Caco-2 (cell line): ENCODE measurements at regions not wholly inside any gene's neighbourhood (a gene's known extent, or its start where the extent isn't known, plus 50 kb on each side); places are given as distances from the start of the nearest gene placed in this dataset.

Source experiments
- BruUV-seq: library from RNA; stranded (reverse); fragments of 400-500 nt; replicated peaks from 2 replicates; lab custom pipeline; 2021; lab: Mats Ljungman, UMichigan
- CTCF ChIA-PET: fragments of 300-600 bp; sonication (Branson Sonifier 250); formaldehyde crosslinking; loops from one replicate; lab custom pipeline; 2022; ENCODE audit warnings: antibody characterized with exemption; lab: Charles Lee
- POLR2A ChIA-PET: fragments of 300-600 bp; sonication (Branson Sonifier 250); formaldehyde crosslinking; loops from one replicate; lab custom pipeline; 2022; ENCODE audit warnings: antibody characterized with exemption; lab: Charles Lee
- DNase-seq, 2 experiments: peaks; one replicate each; pipeline versions ENCODE4 v3.0.0 to v3.0.0-alpha.2; 2020 to 2022
- H3K27me3 ChIP-seq: replicated peaks from 2 replicates; pipeline ENCODE4 v1.6.0; 2011; ENCODE audit warnings: low read length; ENCODE audit not compliant: control insufficient read depth, insufficient read depth
- H3K36me3 ChIP-seq: 2 replicates; pipeline ENCODE4 v1.5.1; 2011; ENCODE audit warnings: low read length; ENCODE audit not compliant: control insufficient read depth, insufficient read depth
- H3K4me1 ChIP-seq: fragments of 250-450 bp; sonication (Bioruptor Pico); 2 replicates; pipeline ENCODE4 v1.5.1; 2020; ENCODE audit warnings: mild to moderate bottlenecking
- H3K4me3 ChIP-seq: 2 replicates; pipeline ENCODE4 v1.5.1; 2011; ENCODE audit warnings: low read depth, mild to moderate bottlenecking, control low read depth, low read length
- H3K9me3 ChIP-seq: fragments of 250-450 bp; sonication (Bioruptor Pico); 2 replicates; pipeline ENCODE4 v1.5.1; 2020; ENCODE audit warnings: mild to moderate bottlenecking, moderate library complexity
- H3K27ac Mint-ChIP-seq: one replicate; pipeline ENCODE4 v1.8.0; 2022; ENCODE audit warnings: mixed read lengths; ENCODE audit not compliant: unreplicated experiment
- H3K27me3 Mint-ChIP-seq: one replicate; pipeline ENCODE4 v1.8.0; 2022; ENCODE audit warnings: mixed read lengths; ENCODE audit not compliant: insufficient read depth, unreplicated experiment
- H3K36me3 Mint-ChIP-seq: one replicate; pipeline ENCODE4 v1.8.0; 2022; ENCODE audit warnings: mild to moderate bottlenecking, mixed read lengths; ENCODE audit not compliant: insufficient read depth, unreplicated experiment
- H3K4me1 Mint-ChIP-seq: one replicate; pipeline ENCODE4 v1.8.0; 2022; ENCODE audit warnings: low read depth, mixed read lengths; ENCODE audit not compliant: unreplicated experiment
- H3K4me3 Mint-ChIP-seq: one replicate; pipeline ENCODE4 v1.8.0; 2022; ENCODE audit warnings: mild to moderate bottlenecking, moderate library complexity, mixed read lengths; ENCODE audit not compliant: unreplicated experiment
- H3K9me3 Mint-ChIP-seq: one replicate; pipeline ENCODE4 v1.8.0; 2022; ENCODE audit warnings: mixed read lengths; ENCODE audit not compliant: unreplicated experiment
- intact Hi-C: fragments of 100-400 bp; cut with micrococcal nuclease; formaldehyde crosslinking; loops from one replicate; pipeline ENCODE4 v1.10.0; 2022; ENCODE audit not compliant: unreplicated experiment
- TF ChIP-seq, protein P1 (sequence below), 2 experiments: fragments of 200-600 bp in 1 of 2; IDR thresholded peaks; 1 replicate in 1 of 2; 2 replicates in 1 of 2; pipeline versions ENCODE4 v1.5.1 to v1.8.0; 2011 to 2022; ENCODE audit warnings: antibody characterized with exemption in 1 of 2, control low read depth in 1 of 2, inconsistent platforms in 1 of 2, low read depth in 1 of 2, low read length in 1 of 2, mild to moderate bottlenecking in 1 of 2, moderate library complexity in 1 of 2; ENCODE audit not compliant: insufficient read depth in 1 of 2, severe bottlenecking in 1 of 2, unreplicated experiment in 1 of 2

DNA sequence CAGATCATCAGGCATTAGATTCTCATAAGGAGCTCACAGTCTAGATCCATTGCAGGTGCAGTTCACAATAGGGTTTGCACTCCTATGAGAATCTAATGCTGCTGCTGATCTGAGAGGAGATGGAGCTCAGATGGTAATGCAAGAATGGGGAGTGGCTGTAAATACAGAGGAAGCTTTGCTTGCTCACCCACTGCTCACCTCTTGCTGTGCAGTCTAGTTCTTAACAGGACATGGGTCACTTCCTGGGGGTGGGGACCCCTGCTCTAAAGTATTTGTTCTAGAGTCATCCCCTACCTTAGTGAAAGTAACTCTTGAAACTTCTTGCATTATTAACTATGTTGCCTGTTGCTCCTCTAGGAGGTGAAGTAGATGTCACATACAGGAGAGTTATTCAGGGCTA lies 171.3 kb upstream of the PARD3B start:
- ChIA-PET POLR2A (no interaction called here), CTCF (no interaction called here)
- TF ChIP-seq, protein P1, sequence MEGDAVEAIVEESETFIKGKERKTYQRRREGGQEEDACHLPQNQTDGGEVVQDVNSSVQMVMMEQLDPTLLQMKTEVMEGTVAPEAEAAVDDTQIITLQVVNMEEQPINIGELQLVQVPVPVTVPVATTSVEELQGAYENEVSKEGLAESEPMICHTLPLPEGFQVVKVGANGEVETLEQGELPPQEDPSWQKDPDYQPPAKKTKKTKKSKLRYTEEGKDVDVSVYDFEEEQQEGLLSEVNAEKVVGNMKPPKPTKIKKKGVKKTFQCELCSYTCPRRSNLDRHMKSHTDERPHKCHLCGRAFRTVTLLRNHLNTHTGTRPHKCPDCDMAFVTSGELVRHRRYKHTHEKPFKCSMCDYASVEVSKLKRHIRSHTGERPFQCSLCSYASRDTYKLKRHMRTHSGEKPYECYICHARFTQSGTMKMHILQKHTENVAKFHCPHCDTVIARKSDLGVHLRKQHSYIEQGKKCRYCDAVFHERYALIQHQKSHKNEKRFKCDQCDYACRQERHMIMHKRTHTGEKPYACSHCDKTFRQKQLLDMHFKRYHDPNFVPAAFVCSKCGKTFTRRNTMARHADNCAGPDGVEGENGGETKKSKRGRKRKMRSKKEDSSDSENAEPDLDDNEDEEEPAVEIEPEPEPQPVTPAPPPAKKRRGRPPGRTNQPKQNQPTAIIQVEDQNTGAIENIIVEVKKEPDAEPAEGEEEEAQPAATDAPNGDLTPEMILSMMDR (IDR thresholded peaks at IDR 0.05; ENCODE audit: insufficient read depth in 1 of 2, low read depth in 1 of 2, low read length in 1 of 2, severe bottlenecking in 1 of 2, unreplicated experiment in 1 of 2) = no peak
- Mint-ChIP-seq H3K4me1 (peaks cover 7% of the 10 kb centered on the region), H3K9me3 (peaks cover 13% of the 10 kb centered on the region), H3K36me3 (no peaks in the 10 kb centered on the region), H3K27ac (no peak overlapping the region), H3K4me3 (no peak overlapping the region), H3K27me3 (no peaks in the 10 kb centered on the region)
- DNase-seq = no peak
- H3K36me3 ChIP-seq = no peaks in the 10 kb centered on the region
- no peaks in the 10 kb centered on the region for H3K27me3 ChIP-seq
- H3K4me3 ChIP-seq = no peak overlapping the region
- no TSS peak for BruUV-seq
- H3K4me1 ChIP-seq = peaks cover 6% of the 10 kb centered on the region; the same call in 1 of the 2 replicates
- intact Hi-C loops = no loop called here
- H3K9me3 ChIP-seq = no peaks in the 10 kb centered on the region

DNA sequence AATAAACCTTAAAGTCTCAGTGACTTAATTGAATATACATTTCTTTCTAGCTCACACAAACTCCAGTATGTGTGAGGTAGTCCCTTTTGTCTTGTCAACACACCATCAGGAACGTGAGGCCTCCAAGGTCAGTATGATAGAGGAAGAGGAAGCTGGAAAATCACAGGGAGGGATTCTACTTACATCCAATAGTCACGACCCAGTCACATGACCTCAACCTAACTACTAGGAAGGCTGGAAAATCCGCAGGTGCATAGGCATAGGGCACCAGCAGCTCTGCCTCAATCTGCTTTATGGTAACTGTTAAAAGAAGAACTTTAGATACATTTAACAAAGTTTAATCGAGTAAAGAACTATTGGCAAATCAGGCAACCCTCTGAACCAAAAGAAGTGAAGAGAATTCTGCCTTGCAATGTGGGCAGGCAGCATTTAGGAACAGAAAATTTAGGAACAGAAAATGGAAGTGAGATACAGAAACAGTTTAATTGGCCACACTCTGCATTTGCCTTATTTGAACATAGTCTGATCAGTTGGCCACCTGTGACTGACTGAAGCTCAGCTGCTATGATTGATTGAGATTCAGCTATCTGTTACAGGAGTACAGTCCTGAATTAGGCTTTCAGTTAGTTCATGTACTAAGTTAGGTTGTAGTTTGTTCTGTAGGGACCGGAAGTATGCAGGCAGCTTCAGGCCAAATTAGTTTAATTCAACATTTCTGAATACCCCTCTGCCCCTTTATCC lies 165.0 kb upstream of the PARD3B start:
- Mint-ChIP-seq H3K27me3 (no peaks in the 10 kb centered on the region), H3K27ac (no peak overlapping the region), H3K36me3 (no peaks in the 10 kb centered on the region), H3K4me3 (no peak overlapping the region), H3K9me3 (peaks cover 13% of the 10 kb centered on the region), H3K4me1 (no peaks in the 10 kb centered on the region)
- intact Hi-C loops = no loop called here
- H3K4me3 ChIP-seq = no peak overlapping the region
- TF ChIP-seq, protein P1 (IDR thresholded peaks at IDR 0.05; ENCODE audit: insufficient read depth in 1 of 2, low read depth in 1 of 2, low read length in 1 of 2, severe bottlenecking in 1 of 2, unreplicated experiment in 1 of 2) = no peak
- CTCF ChIA-PET = no interaction called here
- BruUV-seq = no TSS peak
- H3K4me1 ChIP-seq = no peaks in the 10 kb centered on the region
- H3K36me3 ChIP-seq = no peaks in the 10 kb centered on the region
- no peak for DNase-seq
- POLR2A ChIA-PET = no interaction called here
- no peaks in the 10 kb centered on the region for H3K27me3 ChIP-seq
- no peaks in the 10 kb centered on the region for H3K9me3 ChIP-seq

DNA sequence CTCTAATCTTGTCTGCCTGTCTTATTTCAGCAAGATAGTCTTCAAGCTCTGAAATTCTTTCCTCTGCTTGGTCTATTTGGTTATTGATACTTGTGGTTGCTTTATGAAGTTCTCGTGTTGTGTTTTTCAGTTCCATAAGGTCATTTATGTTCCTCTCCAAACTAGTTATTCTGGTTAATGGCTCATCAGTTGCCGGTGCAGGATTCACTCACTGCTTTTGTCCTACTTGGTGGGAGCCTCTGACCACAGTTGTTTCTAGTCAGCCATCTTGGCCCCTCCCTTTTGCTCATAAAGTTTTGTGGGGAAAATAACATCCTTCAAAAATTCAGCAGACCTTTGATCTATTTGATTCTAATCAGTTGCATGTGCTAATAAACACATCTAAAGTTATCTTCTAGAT lies 158.6 kb upstream of the PARD3B start:
- no peaks in the 10 kb centered on the region for H3K9me3 ChIP-seq
- H3K27me3 ChIP-seq = no peaks in the 10 kb centered on the region
- ChIA-PET POLR2A (no interaction called here), CTCF (no interaction called here)
- H3K36me3 ChIP-seq = no peaks in the 10 kb centered on the region
- no peaks in the 10 kb centered on the region for H3K27me3 Mint-ChIP-seq
- no peak for DNase-seq
- BruUV-seq = no TSS peak
- no peak overlapping the region for H3K4me3 Mint-ChIP-seq
- H3K4me3 ChIP-seq = no peak overlapping the region
- TF ChIP-seq, protein P1 (IDR thresholded peaks at IDR 0.05; ENCODE audit: insufficient read depth in 1 of 2, low read depth in 1 of 2, low read length in 1 of 2, severe bottlenecking in 1 of 2, unreplicated experiment in 1 of 2) = no peak
- no peaks in the 10 kb centered on the region for H3K36me3 Mint-ChIP-seq
- peaks cover 27% of the 10 kb centered on the region for H3K9me3 Mint-ChIP-seq
- peaks cover 5% of the 10 kb centered on the region; the same call in 1 of the 2 replicates for H3K4me1 ChIP-seq
- no peak overlapping the region for H3K27ac Mint-ChIP-seq
- intact Hi-C loops = no loop called here
- no peaks in the 10 kb centered on the region for H3K4me1 Mint-ChIP-seq
